GM18870 (cell line): ENCODE measurements at regions not wholly inside any gene's neighbourhood (a gene's known extent, or its start where the extent isn't known, plus 50 kb on each side); places are given as distances from the start of the nearest gene placed in this dataset.

Experiments
- ATAC-seq: cut with Tn5 transposase; IDR thresholded peaks from one replicate; pipeline ENCODE4 v1.9.1; 2021; ENCODE audit warnings: moderate library complexity; ENCODE audit not compliant: unreplicated experiment

DNA sequence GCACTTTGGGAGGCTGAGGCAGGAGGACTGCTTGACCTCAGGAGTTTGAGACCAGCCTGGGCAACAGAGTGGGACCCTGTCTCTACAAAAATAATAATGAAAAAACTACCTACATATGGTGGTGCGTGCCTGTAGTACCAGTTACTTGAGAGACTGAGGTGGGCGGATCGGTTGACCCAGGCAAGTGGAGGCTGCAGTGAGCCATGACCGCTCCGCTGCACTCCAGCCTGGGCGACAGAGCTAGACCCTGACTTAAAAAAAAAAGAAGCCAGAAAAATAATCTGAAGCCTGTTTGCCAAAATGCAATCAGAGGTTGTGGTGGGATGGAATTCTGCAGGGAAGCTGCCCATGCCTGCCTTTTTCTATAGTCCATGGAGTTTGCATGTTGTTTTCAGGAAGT is 50.4 kb upstream of the GGTA1 start:
- no peak for ATAC-seq

DNA sequence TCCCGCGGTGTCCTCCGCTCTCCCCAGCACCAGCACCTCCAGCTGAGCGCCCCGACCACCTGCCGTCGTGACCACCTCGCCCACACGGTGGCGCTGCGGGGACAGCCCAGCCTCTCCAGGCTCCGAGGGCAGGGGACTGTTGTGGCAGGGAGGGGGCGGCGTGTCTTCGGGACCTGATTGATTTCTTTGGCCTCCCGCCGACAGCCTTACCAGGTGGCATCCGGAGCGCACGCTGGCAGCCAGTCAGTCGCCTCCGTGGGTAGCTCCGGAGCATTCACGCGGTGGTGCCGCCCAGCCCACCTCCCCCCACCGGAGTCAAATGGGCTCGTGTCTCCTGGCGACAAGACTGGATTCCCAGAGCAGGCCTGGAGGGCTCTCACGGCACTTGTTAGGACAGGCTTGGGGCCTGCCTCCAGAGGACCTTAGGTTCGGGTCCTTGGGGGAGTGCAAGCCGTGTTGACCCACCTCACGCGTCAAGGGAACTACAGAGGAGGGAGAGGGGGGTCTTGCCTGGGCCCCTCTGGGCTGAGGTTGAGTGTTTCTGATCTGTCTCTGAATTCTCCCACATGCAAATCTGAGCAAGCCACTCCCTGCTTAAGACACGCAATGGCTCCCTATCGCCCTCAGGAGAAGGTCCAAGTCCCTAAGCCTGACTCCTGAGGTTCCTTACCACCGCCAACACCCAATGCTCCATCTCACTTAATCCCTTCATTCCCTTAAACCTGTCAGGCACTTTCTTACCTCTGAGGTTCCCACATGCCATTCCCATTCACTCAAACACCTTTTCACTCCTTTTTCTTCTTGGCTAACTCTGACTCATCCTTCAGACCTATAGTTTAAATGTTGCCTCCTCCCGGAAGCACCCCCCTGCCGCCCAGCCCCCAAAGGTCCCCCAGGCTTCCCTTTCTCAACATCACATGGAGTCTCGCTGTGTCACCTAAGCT is 51.2 kb upstream of the GGTA1 start:
- no peak for ATAC-seq

- no peak for ATAC-seq
These were observed 52.5 kb upstream of the GGTA1 start for GRCh38 chr9:121551985-121552753.

GRCh38 chr9:121556082-121556481 is 56.4 kb upstream of the GGTA1 start:
- ATAC-seq = no peak

DNA sequence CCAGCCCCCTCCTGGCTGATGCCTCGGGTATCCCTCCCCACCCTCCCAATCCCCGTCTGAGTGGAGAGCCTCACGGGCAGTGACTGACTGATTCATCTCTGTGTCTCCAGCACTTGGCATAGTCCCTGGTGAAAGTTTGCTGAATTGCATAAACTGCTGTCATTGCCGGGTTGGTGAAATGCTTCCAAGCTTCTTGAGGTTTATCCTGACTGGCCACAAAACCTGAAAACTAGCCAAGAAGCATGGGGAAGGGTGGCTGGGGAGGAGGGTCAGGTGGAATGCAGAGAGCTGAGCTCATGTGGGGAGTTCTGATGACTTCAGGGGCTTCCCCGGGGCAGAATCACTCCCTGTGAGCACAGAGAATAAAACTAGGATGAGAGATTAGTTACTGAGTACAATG is 56.9 kb upstream of the GGTA1 start:
- ATAC-seq = no peak

DNA sequence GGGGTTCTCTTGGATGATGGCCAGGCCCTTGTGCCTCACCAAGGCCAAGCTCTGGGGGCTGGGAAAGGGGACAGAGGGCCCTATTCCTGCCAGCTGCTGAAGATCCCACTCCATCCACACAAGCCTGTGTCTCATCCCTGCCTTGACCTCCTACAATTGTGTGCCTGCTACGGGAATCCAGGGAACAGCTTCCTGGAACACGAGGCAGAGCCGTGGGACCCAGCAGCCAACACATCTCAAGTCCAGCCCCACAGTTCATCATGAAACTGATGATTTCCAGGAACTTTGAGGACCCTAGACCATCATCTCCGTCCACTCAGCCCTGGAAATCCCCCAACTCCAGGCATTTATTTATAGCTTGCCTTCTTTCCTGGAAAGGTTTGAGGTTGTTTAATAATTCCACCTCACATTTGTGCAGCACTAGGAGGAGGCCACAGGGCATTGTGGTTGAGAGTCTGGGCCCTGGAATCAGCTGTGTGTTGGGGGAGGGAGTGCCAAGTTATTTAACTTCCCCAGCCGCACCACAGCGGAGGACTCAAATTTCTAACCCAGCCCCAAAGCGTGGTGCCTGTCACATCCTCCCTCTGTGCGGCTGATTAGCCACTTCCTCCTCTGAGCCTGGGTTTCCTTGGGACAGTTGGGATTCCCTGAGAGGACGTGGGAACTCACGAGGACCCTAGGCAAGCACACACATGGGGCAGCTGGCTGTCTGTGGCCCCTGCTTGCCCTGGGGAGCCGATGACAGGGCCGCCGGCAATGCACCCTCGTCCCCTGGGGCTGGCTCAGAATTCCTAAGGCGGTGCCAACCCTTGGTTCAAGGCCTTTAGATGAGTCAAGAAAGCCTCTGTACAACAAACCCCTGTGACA is 58.2 kb upstream of the GGTA1 start:
- ATAC-seq = no peak

GRCh38 chr9:121558473-121558872 is 58.8 kb upstream of the GGTA1 start:
- no peak for ATAC-seq

DNA sequence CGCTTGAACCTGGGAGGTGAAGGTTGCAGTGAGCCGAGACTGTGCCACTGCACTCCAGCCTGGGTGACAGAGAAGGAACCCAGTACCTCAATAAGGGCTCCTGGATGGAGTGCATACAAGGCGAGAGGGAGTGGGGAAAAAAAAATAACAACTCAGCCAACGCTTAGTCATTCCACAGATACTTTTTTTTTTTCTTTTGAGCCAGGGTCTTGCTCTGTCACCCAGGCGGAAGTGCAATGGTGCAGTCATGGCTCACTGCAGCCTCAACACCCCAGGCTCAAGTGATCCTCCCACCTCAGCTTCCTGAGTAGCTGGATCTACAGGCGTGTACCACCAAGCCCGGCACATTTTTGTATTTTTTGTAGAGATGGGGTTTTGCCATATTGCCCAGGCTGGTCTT is 59.5 kb upstream of the GGTA1 start:
- ATAC-seq = peak; percentile 55

GRCh38 chr9:121560921-121561320 is 61.3 kb upstream of the GGTA1 start:
- no peak for ATAC-seq

DNA sequence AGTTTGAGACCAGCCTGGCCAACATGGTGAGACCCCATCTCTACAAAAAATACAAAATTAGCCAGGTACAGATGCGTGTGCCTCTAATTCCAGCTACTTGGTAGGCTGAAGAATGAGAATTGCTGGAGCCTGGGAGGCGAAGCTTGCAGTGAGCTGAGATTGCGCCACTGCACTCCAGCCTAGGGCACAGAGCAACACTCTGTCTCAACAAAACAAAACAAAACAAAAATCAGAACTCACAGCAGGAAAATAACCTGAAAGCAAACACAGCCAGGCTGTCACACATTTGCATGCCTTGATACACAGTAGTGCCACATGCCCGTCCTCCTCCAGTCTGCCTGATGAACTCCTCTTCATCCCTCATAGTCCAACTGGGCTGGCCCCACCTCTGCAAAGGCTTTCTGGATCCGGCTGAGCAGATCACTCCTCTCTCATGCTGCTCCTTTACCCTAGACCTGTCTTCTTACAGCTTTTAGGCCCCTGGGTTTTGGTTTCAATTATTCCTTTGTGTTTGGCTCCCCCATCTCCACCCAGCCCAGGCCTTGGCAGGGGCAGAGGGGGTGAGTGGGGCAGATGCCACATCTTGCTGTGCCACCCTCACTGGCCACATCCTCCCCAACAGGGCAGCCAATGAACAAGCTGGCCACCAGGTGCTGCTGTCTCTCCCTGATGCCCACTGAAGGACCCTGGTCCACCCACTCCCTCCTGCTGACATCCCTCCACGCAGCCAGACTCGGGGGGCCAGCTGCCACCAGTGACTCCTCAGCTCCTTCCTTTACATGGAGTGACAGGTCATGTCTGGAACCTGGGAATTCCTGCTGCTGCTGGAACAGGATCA is 62.0 kb upstream of the GGTA1 start:
- ATAC-seq = no peak

DNA sequence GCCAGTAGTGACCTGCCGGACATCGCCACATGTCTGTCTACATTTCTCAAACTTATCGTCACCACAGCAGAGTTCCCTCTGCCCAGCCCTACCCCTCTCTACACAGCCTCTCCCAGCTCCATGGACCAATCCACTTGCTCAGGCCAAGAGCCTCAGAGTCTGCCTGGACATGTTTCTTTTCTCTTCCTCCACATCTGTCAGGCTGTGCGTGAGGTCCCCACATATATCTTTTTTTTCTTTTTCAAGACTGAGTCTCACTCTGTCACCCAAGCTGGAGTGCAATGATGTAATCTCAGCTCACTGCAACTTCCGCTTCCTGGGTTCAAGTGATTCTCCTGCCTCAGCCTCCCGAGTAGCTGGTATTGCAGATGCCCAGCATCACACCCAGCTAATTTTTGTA is 62.7 kb upstream of the GGTA1 start:
- no peak for ATAC-seq

DNA sequence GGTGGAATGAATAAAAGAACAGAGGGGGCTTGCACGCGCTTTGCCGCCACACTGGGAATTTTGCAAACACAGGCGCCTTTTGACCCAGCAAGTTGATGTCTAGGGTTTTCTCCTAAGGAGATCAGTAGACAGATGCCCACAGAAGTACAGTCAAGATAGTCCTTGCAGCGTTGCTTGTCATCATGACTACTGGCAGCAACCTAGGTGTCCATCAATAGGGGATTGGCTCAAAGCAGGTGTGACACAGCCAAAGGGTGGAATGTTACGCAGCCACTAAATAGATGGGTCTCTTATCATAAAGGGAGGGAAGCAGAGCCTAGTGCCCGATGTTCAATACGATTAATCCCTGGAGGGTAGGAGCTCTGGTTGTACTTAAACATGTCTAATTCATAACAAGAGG is 63.8 kb upstream of the GGTA1 start:
- ATAC-seq = no peak

DNA sequence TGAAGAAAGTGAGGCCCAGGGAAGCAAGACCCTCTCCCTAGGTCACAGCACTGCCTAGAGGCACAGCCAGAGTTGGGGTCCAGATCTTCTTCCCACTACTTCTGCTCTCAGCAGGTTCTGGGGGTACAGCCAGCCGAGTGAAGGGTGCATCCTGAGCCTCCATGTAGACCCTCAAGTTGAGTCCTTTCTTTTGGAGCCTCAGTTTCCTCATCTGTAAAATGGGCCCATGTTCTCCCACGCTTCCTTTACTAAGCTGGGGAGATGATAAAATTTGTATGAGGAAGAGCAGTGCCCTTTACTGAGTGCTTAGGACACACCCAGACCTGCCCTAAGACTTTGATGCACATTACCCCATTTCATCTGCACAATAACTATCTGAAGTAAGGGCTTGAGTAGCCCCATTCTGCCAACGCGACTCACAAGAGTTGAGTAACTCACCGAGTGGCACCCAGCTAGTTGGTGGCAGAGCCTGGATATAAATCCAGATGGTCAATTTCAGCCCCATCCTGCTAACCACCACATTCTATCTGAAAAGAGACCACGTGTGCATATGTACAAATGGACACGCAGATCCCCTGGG is 64.3 kb upstream of the GGTA1 start:
- no peak for ATAC-seq

- no peak for ATAC-seq
These were observed 65.0 kb upstream of the GGTA1 start for GRCh38 chr9:121564504-121565260.

- ATAC-seq = no peak
These were observed 67.1 kb upstream of the GGTA1 start for GRCh38 chr9:121566481-121567465.

GRCh38 chr9:121567500-121568342 is 68.1 kb upstream of the GGTA1 start:
- no peak for ATAC-seq
